ENCODE measurements at regions not wholly inside any gene's neighbourhood (a gene's known extent, or its start where the extent isn't known, plus 50 kb on each side); places are given as distances from the start of the nearest gene placed in this dataset.
A peak's percentile ranks its signal among the peaks of the same experiment; 100 is the strongest.

GRCh38 chr1:185427264-185427663 lies 110.2 kb upstream of the IVNS1ABP start (continued):
- TF ChIP-seq PATZ1 (CRISPR knock-in tag; IDR thresholded peaks at IDR 0.05; ENCODE audit: borderline replicate concordance), result no peak
- TF ChIP-seq ZFP3 (CRISPR knock-in tag; IDR thresholded peaks at IDR 0.05), result no peak
- no peak for TF ChIP-seq ISL1 (CRISPR knock-in tag; IDR thresholded peaks at IDR 0.05)
- no peak for TF ChIP-seq CSRNP3 (CRISPR knock-in tag; IDR thresholded peaks at IDR 0.05)

- ATAC-seq, result peak; percentile 67
- TF ChIP-seq POU6F1 (CRISPR knock-in tag; IDR thresholded peaks at IDR 0.05; ENCODE audit: borderline replicate concordance, low read depth) (no peak), CSDC2 (CRISPR knock-in tag; IDR thresholded peaks at IDR 0.05) (no peak), ZC3H10 (CRISPR knock-in tag; IDR thresholded peaks at IDR 0.05) (no peak), TCF4 (CRISPR knock-in tag; IDR thresholded peaks at IDR 0.05; ENCODE audit: borderline replicate concordance) (no peak), OSR1 (CRISPR knock-in tag; IDR thresholded peaks at IDR 0.05) (no peak), ISL1 (CRISPR knock-in tag; IDR thresholded peaks at IDR 0.05) (no peak), CSRNP3 (CRISPR knock-in tag; IDR thresholded peaks at IDR 0.05) (no peak), ZNF565 (CRISPR knock-in tag; conservative IDR thresholded peaks at IDR 0.05; ENCODE audit: low read depth) (no peak), RARB (CRISPR knock-in tag; IDR thresholded peaks at IDR 0.05) (no peak), PATZ1 (CRISPR knock-in tag; IDR thresholded peaks at IDR 0.05; ENCODE audit: borderline replicate concordance) (no peak), ZNF8 (CRISPR knock-in tag; IDR thresholded peaks at IDR 0.05) (no peak)
Observed at GRCh38 chr1:185426848-185427247, 109.8 kb upstream of the IVNS1ABP start.

GRCh38 chr1:185425163-185425562 lies 108.1 kb upstream of the IVNS1ABP start:
- no peak for ATAC-seq
- TF ChIP-seq ZNF8 (CRISPR knock-in tag; IDR thresholded peaks at IDR 0.05), result no peak
- TF ChIP-seq SNAI2 (CRISPR knock-in tag; IDR thresholded peaks at IDR 0.05), result no peak
- no peak for TF ChIP-seq CSDC2 (CRISPR knock-in tag; IDR thresholded peaks at IDR 0.05)
- TF ChIP-seq CSRNP3 (CRISPR knock-in tag; IDR thresholded peaks at IDR 0.05), result no peak
- no peak for TF ChIP-seq TSHZ2 (CRISPR knock-in tag; IDR thresholded peaks at IDR 0.05)
- no peak for TF ChIP-seq ZC3H10 (CRISPR knock-in tag; IDR thresholded peaks at IDR 0.05)
- no peak for TF ChIP-seq POU6F1 (CRISPR knock-in tag; IDR thresholded peaks at IDR 0.05; ENCODE audit: borderline replicate concordance, low read depth)
- no peak for TF ChIP-seq OSR1 (CRISPR knock-in tag; IDR thresholded peaks at IDR 0.05)
- TF ChIP-seq TCF4 (CRISPR knock-in tag; IDR thresholded peaks at IDR 0.05; ENCODE audit: borderline replicate concordance), result no peak
- no peak for TF ChIP-seq CREB5 (CRISPR knock-in tag; IDR thresholded peaks at IDR 0.05; ENCODE audit: low read depth)
- TF ChIP-seq PPARA (CRISPR knock-in tag; IDR thresholded peaks at IDR 0.05; ENCODE audit: borderline replicate concordance), result no peak
- TF ChIP-seq PATZ1 (CRISPR knock-in tag; IDR thresholded peaks at IDR 0.05; ENCODE audit: borderline replicate concordance), result no peak
- TF ChIP-seq ZNF565 (CRISPR knock-in tag; conservative IDR thresholded peaks at IDR 0.05; ENCODE audit: low read depth), result no peak
- no peak for TF ChIP-seq ZFP30 (CRISPR knock-in tag; IDR thresholded peaks at IDR 0.05)

Data from SK-N-SH treated with all-trans-retinoic acid at 6 μM for 48 hours (cell line).